Endothelial cell (in vitro differentiated cells): ENCODE measurements at regions not wholly inside any gene's neighbourhood (a gene's known extent, or its start where the extent isn't known, plus 50 kb on each side); places are given as distances from the start of the nearest gene placed in this dataset.
"Not testable (repeated sequence)": the region's sequence is repeated elsewhere in the genome, so short reads cannot be mapped to it uniquely, and the experiment has no call there.

Experiments
- DNase-seq: peaks from one replicate; pipeline ENCODE4 v3.0.0; 2021; ENCODE audit warnings: low spot score
- H3K27ac Mint-ChIP-seq: one replicate; pipeline ENCODE4 v1.8.0; 2021; ENCODE audit warnings: mixed read lengths, inconsistent platforms; ENCODE audit not compliant: unreplicated experiment
- H3K27me3 Mint-ChIP-seq: one replicate; pipeline ENCODE4 v1.8.0; 2021; ENCODE audit warnings: mild to moderate bottlenecking, moderate library complexity, mixed read lengths, inconsistent platforms; ENCODE audit not compliant: unreplicated experiment
- H3K36me3 Mint-ChIP-seq: one replicate; pipeline ENCODE4 v1.8.0; 2021; ENCODE audit warnings: mild to moderate bottlenecking, low read depth, mixed read lengths, inconsistent platforms; ENCODE audit not compliant: unreplicated experiment
- H3K4me1 Mint-ChIP-seq: one replicate; pipeline ENCODE4 v1.8.0; 2021; ENCODE audit warnings: mild to moderate bottlenecking, mixed read lengths, inconsistent platforms; ENCODE audit not compliant: unreplicated experiment
- H3K4me3 Mint-ChIP-seq: one replicate; pipeline ENCODE4 v1.8.0; 2021; ENCODE audit warnings: mild to moderate bottlenecking, mixed read lengths, inconsistent platforms; ENCODE audit not compliant: unreplicated experiment
- H3K9me3 Mint-ChIP-seq: one replicate; pipeline ENCODE4 v1.8.0; 2021; ENCODE audit warnings: mixed read lengths, inconsistent platforms; ENCODE audit not compliant: unreplicated experiment
- CTCF ChIP-seq: fragments of 200-600 bp; sonication (generic); IDR thresholded peaks from one replicate; pipeline ENCODE4 v1.5.0; 2021; ENCODE audit warnings: antibody characterized with exemption; ENCODE audit not compliant: unreplicated experiment

- Mint-ChIP-seq H3K36me3 (peaks cover 2% of the 10 kb centered on the region), H3K4me3 (no peak overlapping the region), H3K27ac (no peak overlapping the region), H3K9me3 (peaks cover 5% of the 10 kb centered on the region), H3K27me3 (peaks cover 5% of the 10 kb centered on the region), H3K4me1 (peaks cover 6% of the 10 kb centered on the region)
- DNase-seq = no peak
- no peak for TF ChIP-seq CTCF
Observed at GRCh38 chr10:120209124-120209762, 247.8 kb upstream of the PLPP4 start.

GRCh38 chr10:120212275-120212674, 244.8 kb upstream of the PLPP4 start:
- H3K27ac Mint-ChIP-seq = no peak overlapping the region
- H3K4me3 Mint-ChIP-seq = no peak overlapping the region
- DNase-seq = no peak
- no peak for TF ChIP-seq CTCF
- H3K36me3 Mint-ChIP-seq = peaks cover 3% of the 10 kb centered on the region
- H3K9me3 Mint-ChIP-seq = peaks cover 5% of the 10 kb centered on the region
- H3K27me3 Mint-ChIP-seq = peaks cover 1% of the 10 kb centered on the region
- peaks cover under 1% of the 10 kb centered on the region for H3K4me1 Mint-ChIP-seq

- H3K4me3 Mint-ChIP-seq, H3K4me1 Mint-ChIP-seq, H3K9me3 Mint-ChIP-seq, H3K36me3 Mint-ChIP-seq, H3K27me3 Mint-ChIP-seq, H3K27ac Mint-ChIP-seq, DNase-seq: not testable (repeated sequence)
Observed at GRCh38 chr10:120213283-120213682, 243.7 kb upstream of the PLPP4 start.

GRCh38 chr10:120217736-120218135, 239.3 kb upstream of the PLPP4 start:
- no peak overlapping the region for H3K4me3 Mint-ChIP-seq
- peaks cover 5% of the 10 kb centered on the region for H3K9me3 Mint-ChIP-seq
- H3K36me3 Mint-ChIP-seq = peaks cover 3% of the 10 kb centered on the region
- peaks cover 1% of the 10 kb centered on the region for H3K27me3 Mint-ChIP-seq
- H3K27ac Mint-ChIP-seq = no peak overlapping the region
- no peak for TF ChIP-seq CTCF
- DNase-seq = no peak
- no peaks in the 10 kb centered on the region for H3K4me1 Mint-ChIP-seq

- Mint-ChIP-seq H3K36me3 (no peaks in the 10 kb centered on the region), H3K27me3 (no peaks in the 10 kb centered on the region), H3K9me3 (no peaks in the 10 kb centered on the region), H3K4me1 (no peaks in the 10 kb centered on the region), H3K4me3 (no peak overlapping the region), H3K27ac (no peak overlapping the region)
- TF ChIP-seq CTCF = peak; percentile 73
- DNase-seq = peak; percentile 63
Observed at GRCh38 chr10:120221873-120222485, 235.0 kb upstream of the PLPP4 start.
